HTR-8/SVneo (cell line): ENCODE measurements at regions not wholly inside any gene's neighbourhood (a gene's known extent, or its start where the extent isn't known, plus 50 kb on each side); places are given as distances from the start of the nearest gene placed in this dataset.
"Not testable (repeated sequence)": the region's sequence is repeated elsewhere in the genome, so short reads cannot be mapped to it uniquely, and the experiment has no call there.

Experiments used
- DNase-seq: peaks from one replicate; pipeline ENCODE4 v3.0.0; 2011; ENCODE audit warnings: low spot score, mixed read lengths; ENCODE audit not compliant: insufficient read length
- FAIRE-seq: peaks from 2 replicates; lab custom pipeline; 2011; peaks lifted over from hg19 to GRCh38; lab: Jason Lieb, UNC

GRCh38 chr2:2740238-2740775, 409.2 kb upstream of the MYT1L start:
- no peak for DNase-seq
- FAIRE-seq = peak; percentile 62

GRCh38 chr2:2739231-2739795, 408.2 kb upstream of the MYT1L start:
- DNase-seq (no peak), FAIRE-seq (no peak)

- DNase-seq = no peak
- no peak for FAIRE-seq
Observed at GRCh38 chr2:2738684-2739083, 407.6 kb upstream of the MYT1L start.

GRCh38 chr2:2738276-2738675, 407.2 kb upstream of the MYT1L start:
- DNase-seq = no peak

GRCh38 chr2:2735041-2735440, 404.0 kb upstream of the MYT1L start:
- DNase-seq = no peak
- FAIRE-seq = no peak

More at GRCh38 chr2:2738276-2738675, 407.2 kb upstream of the MYT1L start:
- no peak for FAIRE-seq

- FAIRE-seq (no peak), DNase-seq (no peak)
Observed at GRCh38 chr2:2734308-2734707, 403.2 kb upstream of the MYT1L start.

- DNase-seq (no peak), FAIRE-seq (no peak)
Observed at GRCh38 chr2:2733818-2734217, 402.7 kb upstream of the MYT1L start.

- DNase-seq = no peak
- FAIRE-seq = no peak
Observed at GRCh38 chr2:2732331-2733119, 401.4 kb upstream of the MYT1L start.

- FAIRE-seq = peak; percentile 20
- DNase-seq = no peak
Observed at GRCh38 chr2:2731816-2732284, 400.8 kb upstream of the MYT1L start.

- no peak for FAIRE-seq
- DNase-seq = no peak
Observed at GRCh38 chr2:2731101-2731815, 400.2 kb upstream of the MYT1L start.

GRCh38 chr2:2730301-2730833, 399.3 kb upstream of the MYT1L start:
- FAIRE-seq (no peak), DNase-seq (no peak)

- no peak for FAIRE-seq
- DNase-seq = no peak
Observed at GRCh38 chr2:2729246-2729645, 398.2 kb upstream of the MYT1L start.

- DNase-seq (no peak), FAIRE-seq (no peak)
Observed at GRCh38 chr2:2728635-2729034, 397.6 kb upstream of the MYT1L start.

- FAIRE-seq (peak; percentile 87), DNase-seq (no peak)
Observed at GRCh38 chr2:2727876-2728511, 396.9 kb upstream of the MYT1L start.

GRCh38 chr2:2726163-2726562, 395.1 kb upstream of the MYT1L start:
- FAIRE-seq = no peak

GRCh38 chr2:2723064-2723463, 392.0 kb upstream of the MYT1L start:
- FAIRE-seq = no peak
- DNase-seq = no peak

More at GRCh38 chr2:2726163-2726562, 395.1 kb upstream of the MYT1L start:
- no peak for DNase-seq

GRCh38 chr2:2721296-2721835, 390.3 kb upstream of the MYT1L start:
- FAIRE-seq = no peak

GRCh38 chr2:2720806-2721205, 389.7 kb upstream of the MYT1L start:
- not testable (repeated sequence) for DNase-seq, FAIRE-seq

More at GRCh38 chr2:2721296-2721835, 390.3 kb upstream of the MYT1L start:
- DNase-seq = no peak

- FAIRE-seq (no peak), DNase-seq (no peak)
Observed at GRCh38 chr2:2720351-2720750, 389.3 kb upstream of the MYT1L start.

- DNase-seq (no peak), FAIRE-seq (no peak)
Observed at GRCh38 chr2:2719781-2720180, 388.7 kb upstream of the MYT1L start.
